Hematopoietic multipotent progenitor cell treated with erythropoietin and hydrocortisone succinate and interleukin-3 and kit ligand, for 4 days (in vitro differentiated cells): ENCODE measurements at regions not wholly inside any gene's neighbourhood (a gene's known extent, or its start where the extent isn't known, plus 50 kb on each side); places are given as distances from the start of the nearest gene placed in this dataset.

Source experiments
- DNase-seq: peaks from one replicate; pipeline ENCODE4 v3.0.0-alpha.2; 2015

DNA sequence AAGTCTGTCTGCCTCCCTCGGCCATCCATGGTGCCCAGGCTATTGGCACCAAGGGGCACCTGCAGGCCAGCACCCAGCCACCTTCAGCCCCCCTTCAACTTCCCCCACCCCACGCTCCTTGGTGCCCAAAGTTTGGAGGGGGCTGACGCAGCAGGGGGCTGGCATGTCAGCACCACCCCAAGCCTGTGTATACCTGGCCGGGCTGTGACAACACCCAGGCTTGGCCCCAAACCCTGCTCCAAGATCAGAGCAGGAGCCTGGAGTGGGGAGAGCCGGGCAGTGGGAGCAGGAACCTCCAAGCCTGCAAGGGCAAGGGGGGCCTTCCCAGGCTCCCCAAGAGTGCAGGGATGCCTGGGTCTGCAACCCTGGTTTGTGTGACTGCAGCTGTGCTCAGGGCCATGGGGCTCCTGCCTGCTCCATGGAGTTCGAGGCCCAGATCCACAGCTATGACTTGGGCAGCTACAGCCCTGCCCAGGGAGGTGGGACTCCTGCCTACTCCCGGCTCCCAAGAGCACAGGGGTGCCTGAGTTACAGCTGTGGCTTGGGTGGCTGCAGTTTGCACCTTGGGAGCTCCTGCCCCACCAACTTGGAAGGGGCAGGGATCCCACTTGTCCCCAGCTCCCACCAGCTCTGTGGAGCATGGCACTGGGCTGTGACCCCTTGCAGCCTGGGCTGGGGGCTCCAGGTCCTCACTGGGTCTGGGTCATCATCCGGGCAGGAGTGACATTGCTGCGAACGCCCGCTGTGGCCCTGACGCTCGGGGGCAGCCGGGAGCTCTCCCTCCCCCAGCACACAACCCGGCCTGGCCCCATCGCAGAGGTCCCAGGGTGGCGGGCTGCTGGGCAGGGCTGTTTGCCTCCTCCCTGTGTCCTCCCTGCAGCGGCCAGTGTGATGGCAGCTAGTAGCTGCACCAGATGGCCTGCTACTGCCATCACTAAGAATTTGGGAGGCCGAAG lies 175.5 kb upstream of the SDK2 start:
- DNase-seq: no peak

DNA sequence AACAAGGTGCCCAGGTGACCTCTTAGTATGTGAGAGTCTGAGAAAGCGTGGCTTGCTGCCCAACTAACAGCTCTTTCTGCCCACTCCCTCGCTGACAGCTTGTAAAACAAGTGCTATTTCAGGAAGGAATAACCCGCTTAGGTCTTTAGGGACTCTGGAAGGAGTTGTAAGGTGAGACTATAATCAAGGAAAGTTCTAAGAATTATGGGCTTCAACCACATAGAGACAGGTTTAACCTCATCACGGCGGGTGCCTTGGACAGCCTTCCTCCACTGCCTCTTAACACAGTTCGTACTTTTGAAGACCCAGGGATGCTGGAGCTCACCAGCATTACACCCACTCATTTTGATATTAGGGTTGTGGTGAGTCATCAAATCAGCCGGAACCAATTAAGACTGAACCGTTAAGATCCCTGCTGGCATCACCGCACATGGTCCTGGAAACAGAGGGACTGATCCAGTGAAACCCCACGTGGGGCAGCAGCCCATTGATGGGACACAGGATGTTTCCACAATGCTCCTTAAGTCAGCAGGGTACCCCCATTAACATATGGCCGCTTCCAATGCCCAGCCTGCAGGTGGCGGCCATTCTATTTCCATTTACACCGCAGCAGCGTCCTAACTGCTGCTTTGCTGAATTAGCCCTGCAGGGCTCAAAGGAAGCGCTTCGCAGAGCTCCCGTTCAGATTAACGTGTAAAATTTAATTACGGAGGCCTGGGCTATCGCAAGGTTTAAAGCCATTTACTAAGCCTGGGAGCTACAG lies 176.6 kb upstream of the SDK2 start:
- peak; percentile 59 for DNase-seq

DNA sequence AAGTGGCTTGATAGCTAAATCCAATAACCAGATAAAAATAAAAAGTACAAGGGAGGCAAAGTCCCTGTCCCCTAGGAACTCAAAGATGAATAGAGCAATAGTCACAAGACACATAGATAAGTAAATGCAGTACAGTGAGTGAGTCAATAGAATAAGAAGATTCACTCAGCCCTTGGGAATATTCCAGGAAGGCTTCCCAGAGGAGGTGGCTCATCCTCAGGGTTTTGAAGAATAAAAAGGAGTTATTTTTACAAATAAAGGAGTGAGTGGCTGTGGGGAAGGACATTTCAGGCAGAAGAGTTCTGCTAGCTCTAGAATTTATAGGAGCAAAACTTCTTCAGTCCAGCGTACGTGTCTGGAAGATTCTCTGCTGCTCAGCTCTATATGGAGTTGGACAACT lies 177.4 kb upstream of the SDK2 start:
- DNase-seq: no peak

DNA sequence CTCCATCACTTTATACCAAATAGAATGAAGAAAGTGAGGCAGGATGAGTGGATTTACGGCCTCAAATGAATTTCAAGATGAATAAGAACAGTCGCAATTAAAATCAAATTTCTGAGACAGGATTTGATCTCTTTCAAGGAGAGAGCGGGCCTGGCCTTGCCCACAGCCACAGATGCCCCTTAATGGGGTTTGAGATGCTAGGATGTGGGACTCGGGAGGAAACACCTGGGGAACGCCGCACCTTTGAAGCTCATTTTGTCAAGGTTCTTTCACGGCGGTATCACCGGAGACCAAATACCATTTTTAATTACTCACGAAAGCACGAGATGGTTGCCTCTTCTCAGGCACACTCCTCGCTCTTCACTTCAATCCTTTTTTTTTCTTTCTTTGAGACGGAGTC lies 178.1 kb upstream of the SDK2 start:
- DNase-seq: no peak

DNA sequence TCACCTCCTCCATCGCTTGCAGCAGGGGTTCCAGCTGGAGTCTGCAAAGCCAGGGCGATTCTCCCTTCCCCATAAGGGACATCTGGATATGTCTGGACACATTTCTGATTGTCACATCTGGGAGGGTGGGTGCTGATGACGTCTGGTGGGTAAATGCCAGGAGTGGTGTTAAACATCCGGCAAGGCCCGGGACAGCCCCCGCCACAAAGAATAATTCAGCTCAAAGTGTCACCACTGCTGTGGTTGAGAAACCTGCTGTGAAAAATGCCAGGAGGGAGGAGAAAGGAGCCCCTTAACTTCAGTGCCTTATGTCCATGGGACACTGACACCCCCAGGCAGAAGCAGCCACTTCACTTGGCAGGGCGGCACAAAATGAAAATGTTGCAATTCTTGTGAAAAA lies 179.4 kb upstream of the SDK2 start:
- DNase-seq: no peak

DNA sequence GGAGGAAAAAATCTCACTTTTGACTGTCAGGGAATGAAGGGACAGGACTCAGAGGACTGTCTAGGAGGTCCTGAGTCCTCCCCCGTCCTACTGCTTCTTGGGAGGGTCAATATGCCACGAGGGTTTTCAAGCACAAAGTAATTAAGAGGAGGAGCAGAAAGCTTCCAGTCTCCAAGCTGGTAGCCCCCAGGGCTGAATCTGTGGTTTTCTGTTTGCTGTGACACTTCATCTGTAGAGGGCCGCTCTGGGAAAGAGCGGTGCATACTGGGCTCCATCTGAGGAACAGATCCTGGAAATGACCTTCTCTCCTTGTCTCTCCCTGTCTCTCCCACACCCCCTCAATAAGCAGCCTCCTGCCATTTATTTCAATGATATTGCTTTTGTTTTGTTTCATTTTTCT lies 180.1 kb upstream of the SDK2 start:
- no peak for DNase-seq

DNA sequence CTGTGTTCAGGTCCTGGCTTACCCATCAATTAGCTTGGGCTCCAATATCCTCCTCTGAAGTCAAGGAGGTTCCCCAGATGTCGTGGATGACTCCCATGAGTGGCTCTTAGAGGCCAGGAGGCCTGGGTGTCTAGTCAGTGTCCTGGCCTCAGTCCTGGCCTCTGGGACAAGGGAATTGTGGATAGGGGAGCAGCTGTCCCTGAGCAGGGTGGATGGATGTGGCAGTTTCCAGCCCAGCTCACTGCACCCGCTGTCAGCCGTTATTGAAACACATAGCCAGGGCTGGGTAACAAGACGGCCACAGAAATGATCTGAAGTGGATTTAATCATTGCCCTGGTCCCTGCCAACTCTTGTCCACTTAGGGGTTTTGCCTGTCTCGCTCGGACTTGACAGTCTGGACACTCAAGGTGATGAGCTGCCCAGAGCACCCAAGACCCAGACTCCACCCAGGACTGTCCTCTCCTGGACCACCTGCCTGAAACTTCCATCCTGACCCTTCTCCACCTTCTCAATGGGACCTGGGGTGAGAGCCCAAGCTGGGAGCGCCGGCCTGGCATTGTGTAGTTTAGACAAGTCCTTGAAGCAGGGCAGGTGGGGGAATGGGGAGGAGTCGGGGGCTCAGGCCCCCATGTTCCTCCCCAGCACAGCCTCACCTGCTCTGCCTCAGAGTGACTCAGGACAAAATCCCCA lies 182.1 kb upstream of the SDK2 start:
- no peak for DNase-seq

DNA sequence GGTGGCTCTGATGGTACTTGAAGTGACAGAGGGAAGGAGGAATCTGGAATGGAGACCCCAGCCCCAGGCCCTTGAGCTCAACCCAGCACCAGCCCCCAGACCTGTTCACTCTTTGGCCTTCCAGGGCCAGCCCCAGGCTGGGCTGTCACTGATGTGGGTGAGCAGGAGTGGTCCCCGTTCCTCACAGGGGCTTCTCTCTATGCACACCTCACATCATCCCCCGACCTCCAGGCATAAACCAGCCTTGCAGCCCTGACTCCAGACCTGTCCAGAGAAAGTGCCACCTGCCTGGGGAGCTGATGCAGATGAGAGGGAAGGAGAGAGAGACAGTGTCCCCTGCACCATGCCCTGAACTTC lies 182.6 kb upstream of the SDK2 start:
- DNase-seq: no peak

DNA sequence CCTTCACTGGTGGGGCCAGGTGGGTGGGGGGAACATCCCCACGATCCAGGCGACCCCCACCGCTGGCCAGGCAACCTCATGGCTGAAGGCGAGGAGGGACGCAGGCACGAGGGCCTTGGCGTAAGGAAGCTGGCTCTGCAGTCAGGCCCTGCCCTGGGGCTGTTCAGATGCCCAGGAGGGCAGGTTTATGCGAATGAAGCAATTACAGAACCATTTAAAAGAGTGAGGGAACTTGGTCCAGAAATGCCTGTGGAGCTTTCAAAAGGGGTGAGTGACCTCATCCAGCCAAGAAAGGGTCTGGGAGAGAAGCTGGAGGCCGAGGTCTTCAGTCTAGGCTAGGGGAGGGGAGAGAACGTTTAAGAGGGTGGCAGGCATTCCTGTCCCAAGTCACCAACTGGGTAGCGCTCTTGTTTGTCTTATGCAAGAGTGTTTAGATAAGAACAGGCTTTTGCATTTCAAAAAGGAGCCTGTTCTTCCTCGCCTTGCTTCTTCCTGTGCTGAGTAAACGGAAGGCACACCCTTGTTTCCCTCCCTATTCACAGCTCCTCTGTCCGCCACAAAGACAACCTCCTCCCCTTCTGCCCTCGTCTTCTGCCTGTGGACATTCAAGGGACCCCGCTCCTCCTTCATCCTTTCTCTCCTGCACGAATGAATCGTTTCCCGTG lies 183.5 kb upstream of the SDK2 start:
- DNase-seq: peak; percentile 4

DNA sequence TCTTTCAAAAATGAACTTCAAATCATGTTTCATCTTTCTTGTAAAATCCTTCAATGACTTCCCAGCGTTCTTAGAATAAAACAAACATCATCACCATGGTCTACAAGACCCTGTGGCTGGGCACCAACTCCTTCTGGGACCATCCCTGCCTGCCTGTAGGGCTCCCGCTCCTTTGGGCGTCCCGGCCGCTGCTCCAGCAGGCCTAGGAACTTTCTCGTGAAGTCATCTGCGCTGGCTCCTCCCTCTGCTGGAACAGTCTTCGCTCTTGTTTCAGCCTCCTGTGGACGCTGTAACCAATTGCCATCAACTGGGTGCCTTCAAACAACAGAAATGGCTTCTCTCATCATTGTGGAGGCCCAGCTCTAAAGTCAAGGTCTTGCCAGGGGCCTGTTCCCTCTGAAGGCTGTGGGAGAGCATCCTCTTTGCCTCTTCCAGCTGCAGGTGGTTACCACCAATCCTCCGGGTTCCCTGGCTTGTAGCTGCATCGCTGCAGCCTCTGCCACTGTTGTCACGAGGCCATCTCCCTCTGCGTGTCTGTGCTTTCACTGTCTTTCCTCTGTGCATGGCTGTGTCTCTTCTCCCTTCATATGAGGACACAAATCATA lies 185.5 kb upstream of the SDK2 start:
- no peak for DNase-seq

DNA sequence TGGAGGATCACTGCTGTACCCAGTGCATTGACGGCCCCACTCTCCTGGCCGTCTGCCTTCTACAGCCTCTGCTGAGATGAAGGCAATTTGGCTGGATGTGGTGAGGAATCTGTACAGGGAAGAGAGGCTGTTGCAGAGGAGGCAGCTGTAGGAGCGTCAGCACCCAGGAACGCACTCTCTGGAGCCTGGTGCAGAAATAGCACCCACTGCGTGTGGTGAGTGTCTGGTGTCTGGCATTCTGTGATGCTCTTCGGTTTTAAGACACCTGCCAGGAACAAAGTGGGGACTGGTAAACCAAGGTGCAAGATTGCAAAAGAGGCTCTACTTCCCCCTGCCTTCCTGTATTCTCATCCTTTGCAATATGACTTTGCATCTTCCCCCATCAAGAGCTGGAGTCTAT lies 187.5 kb upstream of the SDK2 start:
- no peak for DNase-seq

DNA sequence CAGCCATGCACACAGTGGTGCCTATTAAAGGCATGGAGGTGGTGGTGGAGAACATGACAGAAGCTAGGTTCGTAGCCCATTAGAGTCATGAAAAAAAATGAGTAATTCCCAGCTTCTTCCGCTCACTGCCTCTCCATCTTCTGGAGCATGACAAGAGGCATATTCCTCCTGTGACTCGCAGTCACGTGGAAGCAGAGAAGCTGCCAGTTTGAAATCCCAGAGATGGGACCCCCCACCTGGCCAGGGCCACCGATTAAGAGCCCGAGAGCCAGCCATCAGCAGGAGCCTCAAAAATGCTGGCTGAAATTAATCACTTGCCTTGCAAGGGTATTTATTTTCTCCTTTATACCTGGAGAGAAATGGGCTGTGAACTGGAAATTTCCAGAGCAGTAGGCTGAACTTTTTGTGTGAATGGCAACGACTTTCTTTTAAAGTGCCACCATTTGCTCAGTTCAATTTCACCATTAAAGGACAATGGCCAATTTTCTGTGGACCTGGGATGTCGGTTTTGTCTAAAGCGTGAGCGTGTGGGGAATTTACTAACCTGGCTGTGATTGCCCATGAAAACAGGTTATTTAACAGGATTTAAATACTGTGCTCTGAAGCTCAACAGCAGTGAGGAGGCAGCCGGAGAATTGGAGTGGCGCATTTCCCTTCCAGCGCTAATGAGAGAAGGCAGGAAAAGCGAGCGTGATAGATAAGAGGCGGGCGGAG lies 189.7 kb upstream of the SDK2 start:
- DNase-seq: no peak

DNA sequence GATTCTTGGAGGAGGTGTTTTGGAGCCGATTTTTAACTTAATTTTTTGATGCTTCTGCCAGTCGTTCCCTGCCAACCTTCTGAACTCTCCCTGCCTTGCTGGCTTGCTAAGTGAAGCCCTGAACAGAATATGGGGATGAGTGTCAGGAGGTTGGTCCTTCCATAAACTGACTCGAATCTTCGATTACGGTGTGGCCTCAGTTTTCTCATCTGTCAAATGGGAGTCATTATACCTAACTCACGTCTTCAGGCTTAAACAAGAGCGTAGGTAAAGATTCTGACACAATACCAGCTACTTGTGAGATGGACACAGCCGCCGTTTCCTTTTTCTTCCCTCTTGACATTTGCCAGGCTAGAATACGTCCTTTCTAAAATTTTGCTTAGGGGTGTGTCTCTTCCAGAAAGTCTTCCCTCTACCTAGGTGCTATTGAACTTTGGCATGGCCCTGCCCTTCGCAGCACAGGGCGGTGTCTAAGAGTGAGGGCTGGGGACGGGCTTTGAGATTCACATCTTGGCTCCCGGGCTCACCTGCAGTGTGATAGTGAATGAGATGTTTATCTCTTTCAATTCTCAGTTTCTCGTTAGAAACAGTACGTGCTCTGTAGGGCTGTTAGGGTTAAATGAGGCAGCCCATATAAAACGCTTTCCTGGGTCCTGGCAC lies 190.6 kb upstream of the SDK2 start:
- DNase-seq: no peak

DNA sequence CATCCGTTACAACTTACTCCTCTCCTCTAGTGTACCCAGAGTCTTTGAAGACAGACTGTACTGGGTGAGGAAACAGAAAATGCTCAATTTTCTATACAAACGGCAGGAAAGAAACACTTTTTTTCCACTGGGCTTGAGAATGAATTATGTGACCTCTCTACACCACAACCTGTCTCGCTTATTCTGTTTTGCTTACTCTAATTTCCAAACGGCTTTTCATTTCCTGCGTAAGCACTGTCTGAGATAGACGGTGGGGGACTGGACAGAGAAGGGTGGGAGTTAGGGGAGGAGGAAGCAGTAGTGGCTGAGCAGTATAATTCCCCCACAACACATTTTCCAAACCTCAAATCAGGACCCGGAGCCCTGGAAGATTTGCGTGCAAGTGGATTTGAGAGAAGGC lies 191.4 kb upstream of the SDK2 start:
- peak; percentile 24 for DNase-seq

DNA sequence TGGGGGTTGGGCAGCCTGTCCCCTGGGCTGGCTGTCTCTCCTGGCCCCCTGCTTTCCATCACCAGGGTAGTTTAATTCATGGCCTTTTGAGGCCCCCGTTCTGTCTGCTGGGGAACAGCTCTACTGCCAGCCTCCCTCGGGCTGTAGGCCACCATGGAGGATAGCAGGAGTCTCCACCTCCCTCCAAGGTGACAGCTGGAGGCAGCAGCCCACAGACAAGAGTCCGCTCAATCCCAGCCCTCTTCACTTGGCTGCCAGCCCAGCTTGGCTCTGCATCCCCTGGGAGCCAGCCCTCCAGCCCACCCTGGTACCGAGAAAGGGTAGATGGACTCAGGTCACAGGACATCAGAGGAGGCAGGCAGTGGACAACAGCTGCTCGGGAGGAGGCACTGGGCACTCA lies 194.6 kb upstream of the SDK2 start:
- no peak for DNase-seq

DNA sequence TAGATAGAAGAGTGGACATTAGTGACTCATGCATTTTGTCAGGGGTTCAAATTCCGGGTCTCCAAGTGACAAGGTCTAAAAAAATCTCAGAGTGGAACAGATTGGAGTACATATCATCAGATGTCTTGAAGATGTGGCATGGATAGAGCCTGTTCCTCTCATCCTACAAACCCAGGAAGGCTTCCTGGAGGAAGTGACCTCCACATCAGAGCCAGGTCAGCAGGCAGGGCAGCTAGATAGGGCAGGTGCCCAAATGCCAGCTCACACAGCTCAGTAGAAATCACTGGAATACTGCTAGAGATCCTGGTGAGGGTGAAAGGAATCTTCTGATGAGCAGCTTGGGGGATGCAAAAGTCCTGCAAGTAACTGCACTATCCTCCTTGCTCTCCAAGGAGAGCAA lies 196.6 kb upstream of the SDK2 start:
- DNase-seq: no peak

DNA sequence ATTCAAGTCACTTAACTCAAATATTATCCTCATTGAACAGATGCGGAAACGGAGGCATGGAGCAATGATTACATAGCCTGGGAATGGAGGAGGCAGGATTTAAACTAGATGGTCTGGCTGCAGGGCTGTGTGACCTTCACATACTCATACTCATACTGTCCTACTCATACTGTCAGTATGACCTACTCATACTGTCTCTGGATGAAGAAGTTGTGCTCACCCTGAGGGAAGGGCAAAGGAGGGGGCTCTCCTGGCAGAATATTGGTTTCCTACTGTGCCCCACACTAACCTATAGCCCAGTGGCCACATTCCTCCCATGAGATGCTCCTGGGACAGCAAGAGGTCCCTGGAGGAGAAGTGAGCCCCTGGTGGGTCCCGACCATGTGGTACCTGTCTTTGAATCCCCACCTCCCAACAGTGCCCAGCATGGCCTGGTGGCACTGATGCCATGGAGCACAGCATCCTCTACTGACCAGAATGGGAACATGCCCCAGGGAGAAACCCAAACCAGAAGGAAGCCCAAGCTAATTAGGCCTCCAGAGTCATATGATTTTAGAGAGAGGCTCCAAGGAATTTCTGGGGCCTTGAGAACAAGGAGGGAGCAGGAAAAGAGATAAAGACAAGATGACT lies 197.3 kb upstream of the SDK2 start:
- peak; percentile 25 for DNase-seq

DNA sequence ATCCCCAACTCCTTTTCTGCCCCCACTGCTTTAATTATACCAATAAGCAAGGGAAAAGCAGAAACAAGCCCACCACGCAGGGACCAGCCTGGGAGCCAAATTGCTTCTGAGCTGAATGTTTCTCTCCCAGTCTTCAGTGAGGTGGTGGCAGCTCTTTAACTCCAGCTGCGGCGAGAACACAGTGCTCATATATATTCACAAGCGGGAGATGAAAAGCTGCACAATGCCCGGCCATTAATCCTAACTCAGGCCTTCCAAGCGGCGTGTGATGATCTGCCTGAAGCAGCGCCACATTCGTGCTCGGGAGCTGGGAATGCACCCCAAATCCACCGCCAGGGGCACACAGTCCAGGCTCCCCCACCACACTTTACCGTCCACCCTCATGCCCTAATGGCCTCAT lies 203.7 kb upstream of the SDK2 start:
- no peak for DNase-seq

DNA sequence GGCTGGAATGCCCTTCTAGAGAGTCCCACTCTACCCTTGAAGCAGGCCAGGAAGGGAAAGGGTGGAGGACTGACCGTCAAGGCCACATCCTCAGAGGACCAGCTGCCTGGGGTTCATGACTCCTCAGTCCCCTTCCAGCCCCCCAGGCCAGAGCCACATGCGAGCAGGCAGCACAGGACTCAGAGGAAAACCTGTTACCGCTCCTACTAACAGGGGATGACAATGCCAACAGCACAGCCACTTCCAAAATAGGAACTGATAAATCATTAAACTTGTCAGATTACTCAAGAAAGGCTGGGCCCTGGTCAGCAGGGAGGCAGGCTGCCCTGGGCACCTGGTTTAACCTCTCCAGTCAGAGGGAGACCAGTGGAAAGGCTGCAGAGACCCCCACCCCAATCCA lies 206.2 kb upstream of the SDK2 start:
- no peak for DNase-seq

DNA sequence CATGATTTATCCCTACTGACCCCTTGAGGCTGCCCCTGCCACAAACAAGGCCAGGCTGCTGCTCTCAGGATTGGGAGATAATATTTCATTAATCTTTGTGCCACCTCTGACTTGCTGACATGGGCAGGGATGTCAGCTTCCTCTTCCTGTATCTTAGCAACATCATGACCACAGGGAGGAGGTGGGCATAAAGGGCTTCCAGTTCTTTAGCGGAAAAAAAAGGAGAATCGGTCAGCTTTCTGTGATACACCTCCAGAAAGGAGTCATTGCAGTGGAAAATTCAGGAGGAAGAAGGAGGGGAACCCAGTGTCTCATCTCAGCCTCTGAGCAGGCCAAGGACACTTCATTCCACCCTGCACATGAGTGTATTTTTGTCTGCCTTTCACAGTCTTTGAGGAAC lies 206.8 kb upstream of the SDK2 start:
- peak; percentile 48 for DNase-seq

DNA sequence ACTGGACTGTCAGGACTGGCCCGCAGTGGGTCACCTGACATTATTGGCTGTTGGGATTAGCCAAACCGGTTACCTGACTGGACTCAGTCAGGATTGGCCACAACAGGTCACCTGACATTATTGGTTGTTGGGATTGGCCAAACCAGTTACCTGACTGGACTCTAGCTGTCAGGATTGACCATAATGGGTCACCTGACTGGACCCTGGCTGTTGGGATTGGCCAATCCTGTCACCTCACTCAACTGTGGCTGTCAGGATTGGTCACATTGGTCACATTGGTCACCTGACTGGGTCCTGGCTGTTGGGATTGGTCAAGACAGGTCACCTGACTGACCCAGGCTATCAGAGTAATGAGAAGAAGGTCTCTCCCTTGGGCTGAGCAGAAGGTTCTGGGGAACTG lies 207.7 kb upstream of the SDK2 start:
- no peak for DNase-seq
